ENCODE measurements at regions not wholly inside any gene's neighbourhood (a gene's known extent, or its start where the extent isn't known, plus 50 kb on each side); places are given as distances from the start of the nearest gene placed in this dataset.

- Mint-ChIP-seq H3K4me1 (0 out of 3 replicates have a peak, but pooled peaks cover 4% of the 10 kb centered on the region), H3K36me3 (ENCODE audit: low read depth) (peaks cover 27% of the 10 kb centered on the region), H3K4me3 (no peak overlapping the region), H3K9me3 (peaks cover 38% of the 10 kb centered on the region), H3K27me3 (ENCODE audit: insufficient read depth, low read depth, poor library complexity) (peaks cover 4% of the 10 kb centered on the region), H3K27ac (no peak overlapping the region)
- no peak for ATAC-seq
- TF ChIP-seq STAT1 (IDR thresholded peaks at IDR 0.05; ENCODE audit: unreplicated experiment) (no peak), ETS1 (IDR thresholded peaks at IDR 0.05) (no peak), CREB1 (CRISPR knock-in tag; IDR thresholded peaks at IDR 0.05; ENCODE audit: low read depth) (no peak), CTCF (conservative IDR thresholded peaks at IDR 0.05; ENCODE audit: low read depth in 2 of 2) (no peak), NANOG (IDR thresholded peaks at IDR 0.05; ENCODE audit: borderline replicate concordance) (no peak), ZNF114 (CRISPR knock-in tag; IDR thresholded peaks at IDR 0.05) (no peak), ZNF331 (CRISPR knock-in tag; IDR thresholded peaks at IDR 0.05; ENCODE audit: low read depth) (no peak), JUNB (IDR thresholded peaks at IDR 0.05; ENCODE audit: unreplicated experiment) (no peak), EZH2 (IDR thresholded peaks at IDR 0.05; ENCODE audit: low read depth, unreplicated experiment) (no peak), REST (IDR thresholded peaks at IDR 0.05; ENCODE audit: unreplicated experiment) (no peak), ZNF462 (CRISPR knock-in tag; IDR thresholded peaks at IDR 0.05) (no peak), POLR2AphosphoS5 (IDR thresholded peaks at IDR 0.05; ENCODE audit: low read depth) (no peak)
- Histone ChIP-seq H3K27me3 (ENCODE audit: insufficient read depth) (no peaks in the 10 kb centered on the region), H3K79me2 (replicated peaks; ENCODE audit: insufficient read depth) (peaks cover 5% of the 10 kb centered on the region; the same call in 1 of the 2 replicates), H3F3A (replicated peaks; ENCODE audit: low read depth) (no peaks in the 10 kb centered on the region), H3K4me3 (no peak overlapping the region), H3K36me3 (ENCODE audit: insufficient read depth) (no peaks in the 10 kb centered on the region; the same call in 1 of the 2 replicates), H3K4me1 (ENCODE audit: insufficient read depth) (no peaks in the 10 kb centered on the region), H4K20me1 (replicated peaks; ENCODE audit: insufficient read depth) (no peaks in the 10 kb centered on the region), H3K4me2 (no peak overlapping the region), H3K27ac (ENCODE audit: low read depth) (no peak overlapping the region), H2AFZ (no peak overlapping the region), H3K9me2 (ENCODE audit: insufficient read depth) (peaks cover 17% of the 10 kb centered on the region; the same call in 1 of the 2 replicates)
- DNase-seq (ENCODE audit: low spot score): no peak
Observed at GRCh38 chr6:14896475-14896874, 349.4 kb upstream of the JARID2 start.
